ENCODE measurements at regions not wholly inside any gene's neighbourhood (a gene's known extent, or its start where the extent isn't known, plus 50 kb on each side); places are given as distances from the start of the nearest gene placed in this dataset.

- TF ChIP-seq CTCF (IDR thresholded peaks at IDR 0.05) (no peak), POLR2A (IDR thresholded peaks at IDR 0.05) (no peak), EP300 (IDR thresholded peaks at IDR 0.05) (no peak), POLR2AphosphoS5 (IDR thresholded peaks at IDR 0.05) (no peak)
These were observed 146.7 kb upstream of the DST start for GRCh38 chr6:56789342-56789741.

Data from upper lobe of left lung (tissue), 4 donors.